Trophoblast cell (in vitro differentiated cells and primary cell): ENCODE measurements at regions not wholly inside any gene's neighbourhood (a gene's known extent, or its start where the extent isn't known, plus 50 kb on each side); places are given as distances from the start of the nearest gene placed in this dataset.
A peak's percentile ranks its signal among the peaks of the same experiment; 100 is the strongest.
"Not testable (repeated sequence)": the region's sequence is repeated elsewhere in the genome, so short reads cannot be mapped to it uniquely, and the experiment has no call there.

ENCODE experiments used
- DNase-seq, 2 donors: peaks; one replicate each; pipeline ENCODE4 v3.0.0-alpha.2; 2016
- H2AFZ ChIP-seq: 2 replicates; pipeline ENCODE4 v1.6.1; 2013; ENCODE audit warnings: low read length, moderate library complexity, mild to moderate bottlenecking; ENCODE audit not compliant: insufficient read depth, poor library complexity
- H2AK5ac ChIP-seq: 2 replicates; pipeline ENCODE4 v1.6.1; 2013; ENCODE audit warnings: mild to moderate bottlenecking, low read length
- H2BK120ac ChIP-seq: 2 replicates; pipeline ENCODE4 v1.6.1; 2013; ENCODE audit warnings: low read length, mild to moderate bottlenecking, moderate library complexity; ENCODE audit not compliant: insufficient read depth, poor library complexity
- H2BK12ac ChIP-seq: 2 replicates; pipeline ENCODE4 v1.6.1; 2013; ENCODE audit warnings: mild to moderate bottlenecking, low read length, moderate library complexity
- H2BK5ac ChIP-seq: 2 replicates; pipeline ENCODE4 v1.6.1; 2013; ENCODE audit warnings: low read length, low read depth, moderate library complexity, mild to moderate bottlenecking; ENCODE audit not compliant: poor library complexity
- H3K14ac ChIP-seq: 2 replicates; pipeline ENCODE4 v1.6.1; 2013; ENCODE audit warnings: mild to moderate bottlenecking, low read length
- H3K18ac ChIP-seq: 2 replicates; pipeline ENCODE4 v1.6.1; 2013; ENCODE audit warnings: mild to moderate bottlenecking, low read length
- H3K23ac ChIP-seq: 2 replicates; pipeline ENCODE4 v1.6.1; 2013; ENCODE audit warnings: low read length
- H3K27ac ChIP-seq: 2 replicates; pipeline ENCODE4 v1.5.1; 2013; ENCODE audit warnings: low read depth, mild to moderate bottlenecking, inconsistent platforms, low read length, moderate library complexity
- H3K27me3 ChIP-seq: 2 replicates; pipeline ENCODE4 v1.6.1; 2013; ENCODE audit warnings: inconsistent platforms, mild to moderate bottlenecking, low read length, moderate library complexity; ENCODE audit not compliant: insufficient read depth
- H3K36me3 ChIP-seq, 2 experiments: 1 replicate in 1 of 2; 2 replicates in 1 of 2; pipeline ENCODE4 v1.6.1; 2013; ENCODE audit warnings: low read length in 2 of 2, mild to moderate bottlenecking in 2 of 2, moderate library complexity in 1 of 2; ENCODE audit not compliant: insufficient read depth in 2 of 2, control insufficient read depth in 1 of 2
- H3K4ac ChIP-seq: 2 replicates; pipeline ENCODE4 v1.6.1; 2013; ENCODE audit warnings: low read depth, mild to moderate bottlenecking, low read length, moderate library complexity
- H3K4me1 ChIP-seq, 2 experiments: 1 replicate in 1 of 2; 2 replicates in 1 of 2; pipeline ENCODE4 v1.6.1; 2013; ENCODE audit warnings: low read length in 2 of 2, mild to moderate bottlenecking in 2 of 2, moderate library complexity in 1 of 2; ENCODE audit not compliant: insufficient read depth in 2 of 2, control insufficient read depth in 1 of 2
- H3K4me2 ChIP-seq: 2 replicates; pipeline ENCODE4 v1.6.1; 2013; ENCODE audit warnings: inconsistent platforms, mild to moderate bottlenecking, low read length, moderate library complexity
- H3K4me3 ChIP-seq: 2 replicates; pipeline ENCODE4 v1.5.1; 2013; ENCODE audit warnings: mild to moderate bottlenecking, low read depth, low read length, inconsistent platforms
- H3K79me1 ChIP-seq: one replicate; pipeline ENCODE4 v1.6.1; 2013; ENCODE audit warnings: low read length
- H3K79me2 ChIP-seq: 2 replicates; pipeline ENCODE4 v1.6.1; 2013; ENCODE audit warnings: low read length, mild to moderate bottlenecking; ENCODE audit not compliant: control insufficient read depth, insufficient read depth, poor library complexity
- H3K9ac ChIP-seq: 2 replicates; pipeline ENCODE4 v1.6.1; 2013; ENCODE audit warnings: mild to moderate bottlenecking, low read length
- H3K9me3 ChIP-seq: 2 replicates; pipeline ENCODE4 v1.6.1; 2013; ENCODE audit warnings: low read depth, mild to moderate bottlenecking, control low read depth, inconsistent platforms, low read length; ENCODE audit not compliant: insufficient read depth
- H4K12ac ChIP-seq: 2 replicates; pipeline ENCODE4 v1.6.1; 2013; ENCODE audit warnings: low read depth, mild to moderate bottlenecking, low read length, moderate library complexity
- H4K8ac ChIP-seq: 2 replicates; pipeline ENCODE4 v1.6.1; 2013; ENCODE audit warnings: low read depth, mild to moderate bottlenecking, low read length, moderate library complexity
- H4K91ac ChIP-seq: one replicate; pipeline ENCODE4 v1.6.1; 2013; ENCODE audit warnings: low read depth, mild to moderate bottlenecking, low read length, moderate library complexity
- WGBS: extraction: QIAGEN DNeasy Blood & Tissue Kit; methylation state at CpG from one replicate; pipeline ENCODE4 v1.1.7; 2013; ENCODE audit warnings: missing lambda C conversion rate; ENCODE audit not compliant: insufficient read length, insufficient coverage; ENCODE audit errors: extremely low coverage; 5-methylcytosine and 5-hydroxymethylcytosine counted together

DNA sequence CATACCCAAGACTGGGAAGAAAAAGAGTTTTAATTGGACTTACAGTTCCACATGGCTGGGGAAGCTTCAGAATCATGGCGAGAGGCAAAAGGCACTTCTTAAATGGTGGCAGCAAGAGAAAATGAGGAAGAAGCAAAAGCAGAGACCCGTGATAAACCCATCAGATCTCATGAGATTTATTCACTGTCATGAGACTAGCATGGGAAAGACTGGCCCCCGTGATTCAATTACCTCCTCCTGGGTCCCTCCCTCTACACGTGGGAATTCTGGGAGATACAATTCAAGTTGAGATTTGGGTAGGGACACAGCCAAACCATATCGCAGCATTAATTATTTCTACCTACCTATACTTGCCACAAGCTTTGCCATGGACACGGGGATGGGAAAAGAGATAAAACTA lies 483.5 kb upstream of the KLF6 start:
- H3K4me1 ChIP-seq, H3K4me3 ChIP-seq, H4K8ac ChIP-seq, DNase-seq, H3K27me3 ChIP-seq, H3K27ac ChIP-seq, H3K79me2 ChIP-seq, H3K4me2 ChIP-seq, H3K23ac ChIP-seq, H3K9ac ChIP-seq, H3K36me3 ChIP-seq, H2AFZ ChIP-seq, H3K9me3 ChIP-seq, H4K12ac ChIP-seq: not testable (repeated sequence)
- Histone ChIP-seq H3K79me1 (peaks cover 28% of the 10 kb centered on the region), H2BK120ac (peak overlapping the region; percentile 62), H4K91ac (peak overlapping the region; percentile 92), H3K18ac (peak overlapping the region; percentile 66), H2BK5ac (peak overlapping the region; percentile 86), H2AK5ac (peak overlapping the region; percentile 63), H2BK12ac (peak overlapping the region; percentile 84), H3K14ac (peak overlapping the region; percentile 40), H3K4ac (peak overlapping the region; percentile 84)
- WGBS = no CpG with 5 or more reads among the region's 6 CpGs

DNA sequence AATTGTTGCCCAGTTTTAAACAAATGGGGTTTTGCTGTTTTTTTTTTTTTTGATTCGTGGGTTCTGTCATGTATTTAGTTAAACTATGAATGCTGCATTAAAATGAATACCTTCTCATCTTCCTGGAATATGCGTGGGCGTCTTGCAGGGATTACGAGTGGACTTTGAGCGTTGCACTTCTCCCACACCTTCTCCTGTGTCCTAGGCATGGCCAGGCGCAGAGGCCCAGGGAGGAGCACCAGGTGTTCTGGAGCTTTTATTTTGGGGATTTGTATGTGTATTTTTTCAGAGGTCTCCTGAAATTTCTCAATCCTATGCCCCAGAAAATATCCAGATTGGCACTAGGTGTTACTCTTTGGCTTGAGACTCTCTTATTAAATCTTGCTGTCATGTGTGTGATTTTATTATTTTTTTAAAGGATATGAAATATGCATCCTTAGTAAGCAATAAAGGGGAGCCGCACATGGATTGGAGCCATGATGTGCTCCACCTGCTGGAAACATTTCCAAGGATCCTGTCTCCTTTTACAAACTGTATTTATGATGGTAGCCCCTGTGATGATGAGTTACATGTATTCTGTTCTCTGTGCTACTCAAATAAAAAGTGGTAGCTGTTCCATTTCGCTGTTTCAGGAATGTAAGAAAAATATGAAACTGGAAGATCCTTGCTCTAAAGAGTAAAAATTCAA lies 482.2 kb upstream of the KLF6 start:
- Histone ChIP-seq H3K9me3 (no peaks in the 10 kb centered on the region), H3K4ac (no peak overlapping the region), H2BK5ac (no peak overlapping the region), H4K91ac (no peak overlapping the region), H2AK5ac (no peak overlapping the region), H3K79me1 (peaks cover 28% of the 10 kb centered on the region), H4K12ac (no peak overlapping the region), H2BK12ac (no peak overlapping the region), H3K14ac (no peak overlapping the region), H3K27ac (no peak overlapping the region), H2BK120ac (no peak overlapping the region), H3K27me3 (no peaks in the 10 kb centered on the region), H3K4me1 (peaks cover 3 to 5% of the 10 kb centered on the region in 2 experiments), H4K8ac (no peak overlapping the region), H3K23ac (no peak overlapping the region), H3K36me3 (no peaks in the 10 kb centered on the region), H3K4me3 (no peak overlapping the region), H3K4me2 (no peak overlapping the region), H2AFZ (no peak overlapping the region), H3K79me2 (peaks cover 2% of the 10 kb centered on the region), H3K9ac (no peak overlapping the region), H3K18ac (no peak overlapping the region)
- no peak for DNase-seq
- no CpG with 5 or more reads among the region's 8 CpGs for WGBS

DNA sequence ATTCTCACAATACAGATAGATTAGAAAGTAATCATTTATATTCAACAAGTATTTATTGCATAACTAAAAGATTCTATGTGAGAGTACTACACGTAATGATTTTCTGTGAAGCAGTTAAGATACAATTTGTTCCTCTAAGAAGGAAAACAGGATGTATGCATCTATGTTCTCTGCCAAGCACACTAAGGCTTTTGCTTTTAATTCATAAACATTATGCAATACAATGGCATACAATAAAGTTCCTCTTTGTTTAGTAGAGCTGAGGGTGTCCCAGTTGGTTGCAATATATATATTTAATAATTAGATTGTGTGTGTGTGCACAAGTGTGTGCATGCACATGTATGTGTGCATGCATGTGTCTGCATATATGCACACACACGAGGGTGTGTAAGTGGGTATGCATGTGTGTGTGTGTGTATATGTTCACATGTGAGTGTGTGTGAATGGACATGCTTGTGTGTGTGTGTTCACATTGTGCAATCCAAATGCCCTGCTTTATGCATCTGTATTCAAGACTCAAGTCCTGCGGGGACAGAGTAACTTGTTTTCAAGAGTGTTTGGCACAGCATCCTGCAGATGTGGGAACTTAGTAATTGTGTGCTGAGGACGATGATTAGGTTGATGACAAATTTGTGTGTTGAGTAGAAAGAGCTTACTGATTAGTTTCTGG lies 481.5 kb upstream of the KLF6 start:
- Histone ChIP-seq H3K4ac (no peak overlapping the region), H4K8ac (no peak overlapping the region), H2AFZ (no peak overlapping the region), H3K9me3 (no peaks in the 10 kb centered on the region), H2AK5ac (no peak overlapping the region), H4K12ac (no peak overlapping the region), H3K18ac (no peak overlapping the region), H3K23ac (no peak overlapping the region), H3K79me2 (peaks cover 2% of the 10 kb centered on the region), H3K4me1 (peaks cover 3 to 5% of the 10 kb centered on the region in 2 experiments), H3K36me3 (no peaks in the 10 kb centered on the region), H2BK120ac (no peak overlapping the region), H3K9ac (no peak overlapping the region), H3K4me2 (no peak overlapping the region), H3K14ac (no peak overlapping the region), H2BK12ac (no peak overlapping the region), H3K4me3 (no peak overlapping the region), H3K79me1 (peaks cover 27% of the 10 kb centered on the region), H3K27me3 (no peaks in the 10 kb centered on the region), H4K91ac (no peak overlapping the region), H3K27ac (no peak overlapping the region), H2BK5ac (no peak overlapping the region)
- WGBS = no CpG with 5 or more reads among the region's 4 CpGs
- DNase-seq = no peak

DNA sequence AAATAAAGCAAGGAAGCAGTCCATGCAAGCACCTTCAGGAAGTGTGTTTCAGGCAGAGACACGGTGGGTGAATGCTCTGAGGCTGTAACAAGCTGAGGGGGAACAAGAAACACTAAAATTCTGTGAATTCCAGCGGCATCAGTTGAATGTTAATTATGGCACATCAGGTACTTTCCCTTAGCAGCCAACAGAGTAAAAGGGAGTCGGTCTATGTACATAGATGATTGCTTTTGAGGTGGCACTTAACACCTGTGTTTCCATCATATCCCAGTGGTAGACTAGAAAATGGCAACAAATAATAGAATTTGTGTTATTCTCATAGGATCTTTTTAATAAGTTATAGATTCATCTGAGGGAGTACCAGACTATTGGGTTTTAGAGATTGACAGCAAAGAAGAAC lies 481.0 kb upstream of the KLF6 start:
- Histone ChIP-seq H3K4me2 (no peak overlapping the region), H2BK12ac (peak overlapping the region; percentile 28), H3K23ac (no peak overlapping the region), H2AK5ac (peak overlapping the region; percentile 33), H3K36me3 (no peaks in the 10 kb centered on the region), H3K79me1 (peaks cover 23% of the 10 kb centered on the region), H2BK5ac (no peak overlapping the region), H4K8ac (peak overlapping the region; percentile 45), H3K18ac (no peak overlapping the region), H3K27me3 (no peaks in the 10 kb centered on the region), H4K12ac (no peak overlapping the region), H3K27ac (no peak overlapping the region), H3K4ac (peak overlapping the region; percentile 14), H3K14ac (no peak overlapping the region), H3K79me2 (peaks cover 2% of the 10 kb centered on the region), H3K9me3 (no peaks in the 10 kb centered on the region), H3K9ac (no peak overlapping the region), H2BK120ac (no peak overlapping the region), H2AFZ (no peak overlapping the region), H3K4me1 (peaks cover 3% of the 10 kb centered on the region in 2 experiments), H3K4me3 (no peak overlapping the region), H4K91ac (peak overlapping the region; percentile 29)
- no peak for DNase-seq
- no CpG with 5 or more reads among the region's 3 CpGs for WGBS
